ENCODE measurements at regions not wholly inside any gene's neighbourhood (a gene's known extent, or its start where the extent isn't known, plus 50 kb on each side); places are given as distances from the start of the nearest gene placed in this dataset.

DNA sequence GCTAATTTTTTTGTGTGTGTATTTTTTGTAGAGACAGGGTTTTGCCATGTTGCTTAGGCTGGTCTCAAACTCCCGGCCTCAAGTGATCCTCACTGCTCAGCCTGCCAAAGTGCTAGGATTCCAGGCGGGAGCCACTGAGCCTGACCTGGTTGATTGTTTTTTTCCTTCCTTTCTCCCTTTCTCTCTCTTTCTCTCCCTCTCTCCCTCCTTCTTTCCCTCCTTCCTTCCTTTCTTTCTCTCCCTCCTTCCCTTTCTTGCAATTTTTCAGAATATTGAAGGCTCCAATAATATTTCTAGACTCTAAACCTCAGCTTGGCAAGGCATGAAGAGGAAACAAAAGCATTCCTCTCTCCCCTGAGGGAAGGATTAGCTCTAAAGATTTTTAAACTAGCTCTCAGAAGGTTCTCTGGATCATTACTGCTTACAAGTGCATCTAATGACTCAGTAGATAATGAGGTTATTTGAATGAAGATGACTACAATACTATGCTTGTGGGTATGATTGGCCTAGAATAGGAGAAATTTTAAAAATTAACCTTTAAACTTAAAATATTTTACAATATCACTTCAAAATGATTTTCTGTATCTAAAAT is 68.5 kb upstream of the GADD45A start:
- Histone ChIP-seq H3K4me3 (ENCODE audit: low read depth in 1 of 2, low read length in 2 of 2) (no peak overlapping the region), H3K27ac (ENCODE audit: low read depth in 2 of 2, low read length in 1 of 2) (no peak overlapping the region), H3K4me1 (ENCODE audit: control insufficient read depth in 2 of 2, insufficient read depth in 2 of 2, low read length in 1 of 2) (peaks cover 0 to 2% of the 10 kb centered on the region in 2 donors)

DNA sequence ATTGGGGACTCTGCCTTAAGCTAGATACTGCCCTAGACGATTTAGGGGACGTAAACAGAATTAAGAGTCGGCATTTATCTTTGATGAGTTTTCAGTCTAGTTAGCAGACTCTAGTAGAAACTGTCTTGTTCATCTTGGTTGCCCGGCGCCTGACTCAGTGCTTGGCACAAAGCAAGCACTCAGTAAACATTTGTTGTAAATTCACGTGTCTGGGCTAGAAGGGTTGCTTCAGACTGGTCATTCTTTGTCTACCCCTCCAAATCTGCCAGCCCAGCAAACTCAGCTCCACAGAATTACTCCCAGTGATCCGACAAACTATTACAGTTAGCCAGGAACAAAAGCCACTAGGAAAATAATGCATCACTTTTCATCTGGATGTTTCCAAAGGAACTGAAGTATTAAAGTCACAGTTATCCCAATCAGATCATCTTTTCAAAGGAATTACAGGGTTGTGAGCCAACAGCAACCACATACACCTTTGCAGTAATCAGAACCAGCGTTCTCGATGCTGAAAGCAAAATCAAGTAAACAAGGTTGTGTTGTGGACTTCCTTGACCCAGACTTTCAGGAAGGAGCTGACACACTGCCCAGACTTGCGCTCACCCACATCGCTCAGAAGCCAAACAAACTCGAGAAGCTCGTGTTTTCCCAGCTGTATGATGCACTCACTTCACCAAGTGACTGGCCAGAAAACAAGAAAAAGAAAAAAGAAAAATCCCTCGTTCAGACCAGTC is 66.5 kb upstream of the GADD45A start:
- Histone ChIP-seq H3K27me3 (ENCODE audit: control insufficient read depth in 1 of 2, insufficient read depth in 2 of 2, low read length in 2 of 2) (no peaks in the 10 kb centered on the region), H3K36me3 (ENCODE audit: control insufficient read depth in 2 of 2, insufficient read depth in 2 of 2, low read length in 1 of 2) (no peaks in the 10 kb centered on the region), H3K9me3 (ENCODE audit: control insufficient read depth in 2 of 2, insufficient read depth in 1 of 2, low read depth in 1 of 2, low read length in 1 of 2) (no peaks in the 10 kb centered on the region), H3K4me1 (ENCODE audit: control insufficient read depth in 2 of 2, insufficient read depth in 2 of 2, low read length in 1 of 2) (peaks cover 0 to 2% of the 10 kb centered on the region in 2 donors), H3K4me3 (ENCODE audit: low read depth in 1 of 2, low read length in 2 of 2) (no peak overlapping the region), H3K27ac (ENCODE audit: low read depth in 2 of 2, low read length in 1 of 2) (peak overlapping the region; percentile 5 to 71)
- 22 to 35% methylated on average over 14 of the region's 14 CpGs for WGBS, 2 donors

More for the DNA sequence above, 68.5 kb upstream of the GADD45A start:
- no peaks in the 10 kb centered on the region for H3K9me3 ChIP-seq (ENCODE audit: control insufficient read depth in 2 of 2, insufficient read depth in 1 of 2, low read depth in 1 of 2, low read length in 1 of 2)
- no peaks in the 10 kb centered on the region for H3K36me3 ChIP-seq (ENCODE audit: control insufficient read depth in 2 of 2, insufficient read depth in 2 of 2, low read length in 1 of 2)
- WGBS, 2 donors: 54 to 63% methylated on average over 2 of the region's 2 CpGs
- H3K27me3 ChIP-seq (ENCODE audit: control insufficient read depth in 1 of 2, insufficient read depth in 2 of 2, low read length in 2 of 2): no peaks in the 10 kb centered on the region

DNA sequence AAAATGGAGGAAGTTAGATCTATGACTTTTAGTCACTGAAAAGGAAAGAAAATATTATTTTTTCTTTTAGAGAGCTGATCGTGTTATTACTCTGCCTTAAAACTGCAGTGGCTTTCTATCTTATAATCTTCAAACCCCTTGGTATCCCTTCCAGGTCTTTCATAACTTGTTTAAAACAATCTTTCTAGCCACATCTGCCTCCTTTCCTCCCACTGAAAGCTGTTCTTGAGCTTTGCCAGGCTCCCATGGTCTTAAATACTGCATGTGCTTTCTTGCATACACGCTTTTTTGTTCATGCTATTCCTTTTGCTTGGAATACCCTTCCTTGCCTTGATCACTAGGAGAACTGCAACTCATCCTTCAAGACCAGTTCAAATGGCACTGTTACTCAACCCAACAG is 65.9 kb upstream of the GADD45A start:
- Histone ChIP-seq H3K4me3 (ENCODE audit: low read depth in 1 of 2, low read length in 2 of 2) (no peak overlapping the region), H3K27ac (ENCODE audit: low read depth in 2 of 2, low read length in 1 of 2) (peak overlapping the region in 1 of 2 donors; percentile 8), H3K36me3 (ENCODE audit: control insufficient read depth in 2 of 2, insufficient read depth in 2 of 2, low read length in 1 of 2) (no peaks in the 10 kb centered on the region), H3K9me3 (ENCODE audit: control insufficient read depth in 2 of 2, insufficient read depth in 1 of 2, low read depth in 1 of 2, low read length in 1 of 2) (no peaks in the 10 kb centered on the region), H3K27me3 (ENCODE audit: control insufficient read depth in 1 of 2, insufficient read depth in 2 of 2, low read length in 2 of 2) (no peaks in the 10 kb centered on the region), H3K4me1 (ENCODE audit: control insufficient read depth in 2 of 2, insufficient read depth in 2 of 2, low read length in 1 of 2) (peaks cover 0 to 2% of the 10 kb centered on the region in 2 donors)
- WGBS, 2 donors: 35 to 50% methylated on average over 2 of the region's 2 CpGs

DNA sequence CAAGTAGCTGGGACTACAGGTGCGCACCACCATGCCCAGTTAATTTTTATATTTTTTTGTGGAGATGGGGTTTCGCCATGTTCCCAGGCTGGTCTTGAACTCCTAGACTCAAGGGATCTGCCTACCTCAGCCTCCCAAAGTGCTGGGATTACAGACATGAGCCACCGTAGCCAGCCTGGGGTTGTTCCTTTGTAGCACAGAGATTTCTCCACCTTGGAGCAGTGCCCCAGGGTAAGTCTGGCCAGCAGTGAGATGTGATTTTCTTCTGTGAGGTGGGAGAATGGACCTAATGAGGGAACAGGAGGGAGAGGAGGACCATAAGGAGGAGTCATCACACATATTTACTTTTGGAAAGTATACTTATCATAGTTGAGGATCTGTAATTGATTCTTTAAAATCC is 61.1 kb upstream of the GADD45A start:
- no peak overlapping the region for H3K4me3 ChIP-seq (ENCODE audit: low read depth in 1 of 2, low read length in 2 of 2)
- no peaks in the 10 kb centered on the region for H3K9me3 ChIP-seq (ENCODE audit: control insufficient read depth in 2 of 2, insufficient read depth in 1 of 2, low read depth in 1 of 2, low read length in 1 of 2)
- H3K27ac ChIP-seq (ENCODE audit: low read depth in 2 of 2, low read length in 1 of 2): no peak overlapping the region
- WGBS, 2 donors: 83 to 90% methylated on average over 3 of the region's 3 CpGs
- H3K4me1 ChIP-seq (ENCODE audit: control insufficient read depth in 2 of 2, insufficient read depth in 2 of 2, low read length in 1 of 2): peaks cover 0 to 2% of the 10 kb centered on the region in 2 donors
- H3K36me3 ChIP-seq (ENCODE audit: control insufficient read depth in 2 of 2, insufficient read depth in 2 of 2, low read length in 1 of 2): no peaks in the 10 kb centered on the region
- H3K27me3 ChIP-seq (ENCODE audit: control insufficient read depth in 1 of 2, insufficient read depth in 2 of 2, low read length in 2 of 2): no peaks in the 10 kb centered on the region

DNA sequence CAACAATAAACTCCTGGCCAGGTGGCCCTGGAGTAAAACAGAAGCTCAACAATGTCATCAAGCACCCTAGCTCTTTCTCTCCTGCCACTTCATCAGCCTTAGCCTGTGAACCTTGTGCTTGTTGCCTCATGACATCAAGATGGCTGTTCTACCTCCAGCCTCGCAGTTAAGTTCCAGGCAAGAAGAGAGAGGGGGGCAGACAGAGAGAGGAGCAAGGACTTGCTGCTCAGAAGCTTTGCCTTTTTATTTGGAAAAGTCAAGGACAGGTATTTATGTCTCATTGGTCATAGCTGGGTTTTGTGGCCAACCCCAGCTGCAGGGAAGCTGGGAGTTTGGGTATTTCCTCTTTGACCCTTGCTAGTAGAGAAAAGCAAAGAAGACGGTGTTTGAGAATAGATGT is 60.3 kb upstream of the GADD45A start:
- WGBS, 2 donors: 90 to 95% methylated on average over 2 of the region's 2 CpGs
- no peaks in the 10 kb centered on the region for H3K27me3 ChIP-seq (ENCODE audit: control insufficient read depth in 1 of 2, insufficient read depth in 2 of 2, low read length in 2 of 2)
- no peak overlapping the region for H3K4me3 ChIP-seq (ENCODE audit: low read depth in 1 of 2, low read length in 2 of 2)
- peaks cover 0 to 2% of the 10 kb centered on the region in 2 donors for H3K4me1 ChIP-seq (ENCODE audit: control insufficient read depth in 2 of 2, insufficient read depth in 2 of 2, low read length in 1 of 2)
- no peaks in the 10 kb centered on the region for H3K9me3 ChIP-seq (ENCODE audit: control insufficient read depth in 2 of 2, insufficient read depth in 1 of 2, low read depth in 1 of 2, low read length in 1 of 2)
- no peak overlapping the region for H3K27ac ChIP-seq (ENCODE audit: low read depth in 2 of 2, low read length in 1 of 2)
- H3K36me3 ChIP-seq (ENCODE audit: control insufficient read depth in 2 of 2, insufficient read depth in 2 of 2, low read length in 1 of 2): no peaks in the 10 kb centered on the region

DNA sequence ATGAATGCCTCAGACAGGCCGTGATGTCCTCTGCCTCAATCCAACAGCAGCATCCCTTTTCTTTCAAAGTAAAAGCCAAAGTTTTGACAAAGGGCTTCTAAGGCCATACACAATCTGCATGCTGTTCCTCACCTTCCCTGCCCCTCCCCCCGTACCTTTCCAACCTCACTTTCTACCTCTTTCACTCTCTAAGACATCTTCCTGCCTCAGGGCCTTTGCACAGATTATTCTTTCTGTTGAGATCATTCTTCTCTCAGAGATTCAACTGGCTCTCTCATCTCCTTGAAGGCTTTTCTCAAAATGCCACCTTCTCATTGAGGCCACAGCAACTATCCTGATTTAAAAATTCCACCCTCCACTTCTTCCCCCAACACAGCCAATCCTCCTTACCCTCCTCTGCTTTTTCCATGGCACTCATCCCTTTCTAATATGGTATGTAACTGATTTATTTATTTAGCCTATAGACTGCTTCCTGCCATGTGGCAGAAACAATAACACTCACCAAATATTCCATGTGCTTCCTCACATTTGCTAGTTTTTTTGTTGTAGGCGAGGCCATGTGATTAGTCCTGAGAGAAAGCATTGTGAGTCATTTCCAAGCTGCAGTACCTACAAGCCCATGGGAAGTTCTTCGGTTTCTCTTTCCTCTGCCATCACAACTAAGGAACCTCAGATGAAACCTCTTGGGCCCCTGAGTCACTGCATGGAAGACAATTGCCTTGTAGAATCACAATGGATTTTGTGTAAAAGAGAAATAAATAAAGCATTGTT is 58.7 kb upstream of the GADD45A start:
- peaks cover 0 to 2% of the 10 kb centered on the region in 2 donors for H3K4me1 ChIP-seq (ENCODE audit: control insufficient read depth in 2 of 2, insufficient read depth in 2 of 2, low read length in 1 of 2)
- no peaks in the 10 kb centered on the region for H3K9me3 ChIP-seq (ENCODE audit: control insufficient read depth in 2 of 2, insufficient read depth in 1 of 2, low read depth in 1 of 2, low read length in 1 of 2)
- 67 to 72% methylated on average over 4 of the region's 4 CpGs for WGBS, 2 donors
- H3K27ac ChIP-seq (ENCODE audit: low read depth in 2 of 2, low read length in 1 of 2): peak overlapping the region in 1 of 2 donors; percentile 49
- H3K4me3 ChIP-seq (ENCODE audit: low read depth in 1 of 2, low read length in 2 of 2): no peak overlapping the region
- H3K36me3 ChIP-seq (ENCODE audit: control insufficient read depth in 2 of 2, insufficient read depth in 2 of 2, low read length in 1 of 2): no peaks in the 10 kb centered on the region
- H3K27me3 ChIP-seq (ENCODE audit: control insufficient read depth in 1 of 2, insufficient read depth in 2 of 2, low read length in 2 of 2): no peaks in the 10 kb centered on the region

DNA sequence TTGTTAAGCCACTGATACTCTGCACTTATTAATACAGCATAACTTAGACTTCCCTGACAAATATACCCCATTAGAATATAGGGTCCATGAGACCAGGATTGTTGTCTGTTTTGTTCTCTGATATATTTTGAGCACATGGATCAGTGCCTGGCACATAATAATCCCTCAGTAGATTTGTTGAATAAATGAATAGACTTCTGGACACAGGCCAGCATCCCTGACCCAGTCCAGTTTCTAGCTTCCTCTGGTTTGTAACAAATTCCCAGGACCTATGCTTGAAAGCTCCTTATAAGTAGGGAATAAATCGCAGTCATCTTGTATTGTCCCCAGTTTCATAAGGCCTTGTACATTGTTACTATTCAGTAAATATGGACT is 58.2 kb upstream of the GADD45A start:
- H3K4me1 ChIP-seq (ENCODE audit: control insufficient read depth in 2 of 2, insufficient read depth in 2 of 2, low read length in 1 of 2): peaks cover 0 to 4% of the 10 kb centered on the region in 2 donors
- WGBS, 2 donors: 77 to 83% methylated on average over 1 of the region's 1 CpG
- H3K4me3 ChIP-seq (ENCODE audit: low read depth in 1 of 2, low read length in 2 of 2): no peak overlapping the region
- no peaks in the 10 kb centered on the region for H3K27me3 ChIP-seq (ENCODE audit: control insufficient read depth in 1 of 2, insufficient read depth in 2 of 2, low read length in 2 of 2)
- H3K36me3 ChIP-seq (ENCODE audit: control insufficient read depth in 2 of 2, insufficient read depth in 2 of 2, low read length in 1 of 2): no peaks in the 10 kb centered on the region
- peak overlapping the region in 1 of 2 donors; percentile 22 for H3K27ac ChIP-seq (ENCODE audit: low read depth in 2 of 2, low read length in 1 of 2)
- no peaks in the 10 kb centered on the region for H3K9me3 ChIP-seq (ENCODE audit: control insufficient read depth in 2 of 2, insufficient read depth in 1 of 2, low read depth in 1 of 2, low read length in 1 of 2)

DNA sequence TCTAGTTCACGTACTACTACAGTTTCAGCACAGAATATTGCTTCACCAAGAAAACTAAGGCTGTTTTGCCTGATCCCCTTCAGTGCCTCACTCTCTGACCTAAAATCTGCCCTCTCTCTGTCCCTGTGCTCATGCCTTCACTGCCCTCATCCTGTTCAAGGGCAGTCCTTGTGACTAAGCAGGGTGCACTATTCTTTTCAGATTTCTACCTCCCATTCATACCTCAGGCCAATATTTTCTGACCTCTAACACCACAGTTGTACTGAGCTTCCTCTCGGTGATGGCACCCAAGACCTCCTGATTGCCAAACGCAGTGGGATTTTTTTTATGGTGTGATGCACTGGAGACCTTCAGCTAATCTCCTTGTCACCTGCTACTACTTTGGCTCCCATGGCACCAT is 57.7 kb upstream of the GADD45A start:
- WGBS, 2 donors: 85 to 88% methylated on average over 3 of the region's 3 CpGs
- Histone ChIP-seq H3K4me3 (ENCODE audit: low read depth in 1 of 2, low read length in 2 of 2) (no peak overlapping the region), H3K36me3 (ENCODE audit: control insufficient read depth in 2 of 2, insufficient read depth in 2 of 2, low read length in 1 of 2) (no peaks in the 10 kb centered on the region), H3K27me3 (ENCODE audit: control insufficient read depth in 1 of 2, insufficient read depth in 2 of 2, low read length in 2 of 2) (no peaks in the 10 kb centered on the region), H3K9me3 (ENCODE audit: control insufficient read depth in 2 of 2, insufficient read depth in 1 of 2, low read depth in 1 of 2, low read length in 1 of 2) (no peaks in the 10 kb centered on the region), H3K4me1 (ENCODE audit: control insufficient read depth in 2 of 2, insufficient read depth in 2 of 2, low read length in 1 of 2) (peaks cover 0 to 4% of the 10 kb centered on the region in 2 donors), H3K27ac (ENCODE audit: low read depth in 2 of 2, low read length in 1 of 2) (peak overlapping the region in 1 of 2 donors; percentile 1)

DNA sequence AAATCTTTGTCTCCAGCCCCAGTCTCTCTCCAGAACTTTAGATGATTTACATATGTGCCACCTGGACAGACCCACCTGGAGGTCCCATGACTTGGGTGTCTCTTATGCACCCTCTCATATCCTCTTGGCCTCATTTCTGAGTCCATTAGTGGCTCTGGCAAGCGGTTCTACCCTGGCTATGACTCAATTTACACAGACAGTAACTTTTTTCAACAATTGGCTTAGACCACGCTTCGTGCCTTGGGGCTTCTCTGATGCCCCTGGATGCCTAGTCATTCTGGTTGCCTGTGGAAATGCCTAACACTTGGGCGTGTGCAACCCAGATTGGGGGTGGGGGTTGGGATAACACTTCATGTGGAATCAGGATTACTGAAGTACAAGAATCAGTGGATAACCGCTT is 57.1 kb upstream of the GADD45A start:
- no peaks in the 10 kb centered on the region for H3K9me3 ChIP-seq (ENCODE audit: control insufficient read depth in 2 of 2, insufficient read depth in 1 of 2, low read depth in 1 of 2, low read length in 1 of 2)
- no peaks in the 10 kb centered on the region for H3K27me3 ChIP-seq (ENCODE audit: control insufficient read depth in 1 of 2, insufficient read depth in 2 of 2, low read length in 2 of 2)
- H3K36me3 ChIP-seq (ENCODE audit: control insufficient read depth in 2 of 2, insufficient read depth in 2 of 2, low read length in 1 of 2): no peaks in the 10 kb centered on the region
- H3K4me3 ChIP-seq (ENCODE audit: low read depth in 1 of 2, low read length in 2 of 2): no peak overlapping the region
- no peak overlapping the region for H3K27ac ChIP-seq (ENCODE audit: low read depth in 2 of 2, low read length in 1 of 2)
- peaks cover 0 to 4% of the 10 kb centered on the region in 2 donors for H3K4me1 ChIP-seq (ENCODE audit: control insufficient read depth in 2 of 2, insufficient read depth in 2 of 2, low read length in 1 of 2)
- WGBS, 2 donors: 72 to 84% methylated on average over 5 of the region's 5 CpGs
